ENCODE measurements at regions not wholly inside any gene's neighbourhood (a gene's known extent, or its start where the extent isn't known, plus 50 kb on each side); places are given as distances from the start of the nearest gene placed in this dataset.

DNA sequence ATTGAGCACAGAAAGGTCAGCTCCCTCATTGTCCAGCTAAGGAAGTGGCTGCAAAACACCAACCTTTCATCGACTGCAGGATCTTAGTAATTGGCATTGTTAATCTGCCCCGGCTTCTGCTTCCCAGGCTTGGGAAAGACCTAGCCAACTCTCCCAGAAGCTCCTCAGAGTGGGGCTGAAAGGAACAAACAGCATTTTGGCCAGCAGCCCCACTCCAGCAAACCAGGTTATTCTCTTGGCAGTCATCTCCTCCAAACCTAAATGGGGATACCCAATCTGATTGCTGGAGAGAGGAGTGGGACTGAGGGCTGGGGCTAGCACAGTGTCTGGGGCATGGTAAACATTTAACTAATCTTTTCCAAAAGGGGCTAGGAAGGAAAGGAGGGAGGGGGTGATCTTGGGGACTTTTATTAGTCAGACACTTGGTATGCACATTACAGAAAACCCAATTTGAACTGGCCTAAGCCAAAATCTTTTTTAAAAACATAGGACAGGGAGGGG is 294.4 kb downstream of the MN1 start:
- DNase-seq (ENCODE audit: low read depth) = no peak

DNA sequence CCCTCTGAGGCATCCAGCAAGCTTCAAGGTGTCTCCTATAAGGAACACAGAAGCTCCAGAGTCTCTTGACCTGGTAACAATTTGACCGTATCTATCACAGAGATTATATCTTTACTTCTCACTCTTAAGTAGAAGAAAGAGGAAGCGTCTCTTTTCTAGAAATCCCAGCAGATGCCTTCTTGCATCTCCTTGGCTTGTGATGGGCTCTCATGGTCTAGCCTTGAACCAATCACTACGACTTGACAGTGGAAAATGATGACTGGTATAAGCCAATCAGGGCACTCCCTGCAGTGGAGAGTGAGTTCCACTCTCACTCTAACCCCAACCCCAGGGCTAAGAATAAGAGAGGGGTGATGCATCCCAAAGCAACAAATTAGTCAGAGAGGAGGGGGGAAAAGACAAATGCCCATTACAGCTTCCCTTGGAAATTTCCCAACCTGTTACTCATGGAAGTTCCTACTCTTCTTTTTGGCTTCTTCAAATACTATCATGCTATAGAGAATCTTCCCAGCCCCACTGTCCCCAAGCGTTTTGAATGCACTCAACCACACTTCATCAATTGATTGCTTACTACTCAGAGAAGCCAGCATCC is 293.5 kb downstream of the MN1 start:
- no peak for DNase-seq (ENCODE audit: low read depth)

DNA sequence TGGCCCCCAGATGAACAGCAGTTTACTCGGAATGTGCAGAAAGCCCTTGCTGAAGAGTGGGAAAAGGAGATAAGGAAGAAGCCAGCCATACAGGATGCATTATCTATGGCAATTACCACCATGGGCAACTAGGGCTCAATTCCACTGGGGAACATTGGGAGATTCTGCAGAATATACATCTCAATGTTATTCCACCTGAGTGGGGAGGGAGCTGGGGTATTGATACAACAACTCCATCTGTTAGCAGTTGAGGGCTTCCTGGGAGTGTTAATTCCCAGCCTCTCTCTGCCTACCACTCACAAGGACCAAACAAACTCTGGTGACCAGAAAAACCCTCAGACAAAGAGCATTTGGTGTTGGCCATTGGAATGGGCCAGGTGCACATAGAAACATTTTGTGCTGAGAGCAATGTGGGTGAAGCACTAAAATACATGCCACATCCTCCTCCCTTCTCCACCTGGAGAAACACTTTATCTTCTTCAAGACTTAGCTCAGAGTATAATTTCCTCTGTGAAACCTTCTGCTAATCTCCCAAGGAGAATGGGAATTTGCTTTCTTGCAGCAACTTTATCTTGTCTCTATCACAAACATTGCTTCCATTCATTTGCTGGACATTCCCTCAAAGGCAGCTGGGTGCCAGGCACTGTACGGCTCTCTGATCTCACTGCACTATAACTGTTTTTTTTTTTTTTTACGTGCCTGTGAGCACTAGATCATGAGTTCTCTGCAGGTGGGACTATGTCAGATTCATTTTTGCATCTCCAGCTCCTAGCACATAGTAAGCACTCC is 292.2 kb downstream of the MN1 start:
- no peak for DNase-seq (ENCODE audit: low read depth)

DNA sequence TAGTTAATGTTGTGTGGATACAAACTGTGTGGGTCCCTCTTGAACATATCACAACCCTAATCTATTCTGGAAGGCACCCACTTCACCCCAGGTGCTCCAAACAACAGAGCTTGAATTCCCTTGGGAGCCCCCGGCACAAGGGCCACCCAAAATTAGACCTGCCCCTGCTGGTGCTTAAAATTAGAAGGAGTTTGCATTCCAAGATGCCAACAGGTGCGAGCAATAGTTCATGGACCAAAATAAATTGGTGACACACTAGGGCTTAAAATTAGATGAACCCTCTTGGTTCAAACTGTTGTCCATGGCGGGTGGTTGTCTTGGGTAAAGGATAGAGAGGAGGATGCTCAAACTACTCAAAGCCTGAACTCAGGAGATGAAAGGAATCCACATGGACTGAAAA is 291.5 kb downstream of the MN1 start:
- no peak for DNase-seq (ENCODE audit: low read depth)

DNA sequence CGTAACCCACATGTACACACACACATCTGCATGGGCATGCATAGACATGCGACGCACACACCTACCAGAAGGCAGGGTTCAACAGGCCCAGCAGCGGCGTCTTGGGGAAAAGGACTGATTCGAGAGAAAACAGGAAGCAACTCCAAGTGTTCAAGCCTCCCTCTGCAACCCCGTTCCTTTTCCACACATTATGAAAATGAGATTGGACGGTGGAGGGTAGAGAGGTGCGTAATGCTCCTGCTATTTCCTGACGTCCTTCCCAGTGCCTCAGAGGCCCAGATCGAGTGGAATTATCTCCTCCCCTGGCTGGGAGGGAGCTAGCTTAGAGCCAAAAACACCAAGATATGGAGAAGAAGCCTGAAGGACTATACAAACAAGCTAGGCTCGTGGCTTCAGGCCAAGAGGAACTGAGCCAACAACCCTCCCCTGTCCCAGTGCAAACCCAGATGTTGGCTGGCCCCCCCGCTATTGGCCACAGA is 289.2 kb downstream of the MN1 start:
- DNase-seq (ENCODE audit: low read depth) = no peak

DNA sequence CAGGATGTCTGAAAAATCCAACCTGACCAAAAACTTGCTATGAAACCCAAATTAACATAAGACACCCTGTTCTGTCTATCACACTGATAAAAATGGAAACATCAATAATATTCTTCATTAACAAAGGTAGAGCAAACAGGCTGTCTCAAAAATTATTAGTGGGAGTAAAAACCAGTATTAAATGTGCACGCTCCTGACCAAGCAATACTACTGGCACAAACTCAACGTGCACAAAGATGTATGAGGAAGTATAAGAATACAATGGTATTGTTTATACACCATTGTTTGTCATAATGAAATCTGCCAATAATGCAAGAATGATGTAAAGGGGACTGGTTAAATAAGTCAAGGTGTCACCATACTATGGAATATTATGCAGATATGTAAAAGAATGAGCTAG is 288.5 kb downstream of the MN1 start:
- DNase-seq (ENCODE audit: low read depth) = no peak

DNA sequence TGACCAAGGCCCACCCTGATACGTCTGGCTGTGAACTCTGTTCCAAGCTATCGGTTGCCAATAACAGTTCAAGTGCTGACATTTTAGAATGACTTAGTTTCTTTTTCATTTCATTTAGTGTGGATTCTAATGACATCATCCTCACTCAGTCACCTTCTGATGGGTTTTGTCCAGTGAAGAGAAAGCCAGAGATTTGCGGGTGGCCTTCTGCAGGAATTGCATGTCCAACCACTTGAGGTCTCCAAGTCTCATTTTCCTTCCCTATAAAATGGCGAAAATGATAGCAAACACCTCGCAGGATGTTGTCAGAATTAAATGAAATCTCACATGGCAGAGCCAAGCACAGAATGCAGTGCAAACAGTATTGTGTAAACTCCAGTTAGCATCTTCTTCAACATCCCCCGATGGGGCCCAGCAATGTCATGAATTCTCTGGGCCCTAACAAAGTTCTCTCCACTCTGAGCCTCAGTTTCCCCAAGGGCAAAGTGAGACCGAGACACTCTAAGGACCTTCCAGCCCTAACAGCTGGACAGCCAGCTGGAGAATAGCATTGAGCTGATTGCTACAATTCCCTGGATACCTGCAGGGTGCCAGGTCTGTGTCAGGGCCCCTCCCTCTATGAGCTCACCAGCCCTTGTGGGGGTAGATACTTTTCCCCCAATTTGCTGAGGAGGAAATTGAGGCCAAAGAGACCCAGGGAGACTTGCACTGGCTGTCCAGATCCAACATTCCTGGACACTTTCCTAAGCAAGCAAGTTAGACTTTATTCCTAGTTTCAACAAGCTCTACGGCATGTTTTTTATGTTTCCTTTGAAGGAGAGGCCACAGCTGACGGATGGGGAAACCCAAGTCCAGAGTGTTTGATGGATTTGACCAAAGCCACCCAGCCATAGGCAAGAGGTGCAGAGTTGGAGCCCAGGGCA is 286.7 kb downstream of the MN1 start:
- no peak for DNase-seq (ENCODE audit: low read depth)

DNA sequence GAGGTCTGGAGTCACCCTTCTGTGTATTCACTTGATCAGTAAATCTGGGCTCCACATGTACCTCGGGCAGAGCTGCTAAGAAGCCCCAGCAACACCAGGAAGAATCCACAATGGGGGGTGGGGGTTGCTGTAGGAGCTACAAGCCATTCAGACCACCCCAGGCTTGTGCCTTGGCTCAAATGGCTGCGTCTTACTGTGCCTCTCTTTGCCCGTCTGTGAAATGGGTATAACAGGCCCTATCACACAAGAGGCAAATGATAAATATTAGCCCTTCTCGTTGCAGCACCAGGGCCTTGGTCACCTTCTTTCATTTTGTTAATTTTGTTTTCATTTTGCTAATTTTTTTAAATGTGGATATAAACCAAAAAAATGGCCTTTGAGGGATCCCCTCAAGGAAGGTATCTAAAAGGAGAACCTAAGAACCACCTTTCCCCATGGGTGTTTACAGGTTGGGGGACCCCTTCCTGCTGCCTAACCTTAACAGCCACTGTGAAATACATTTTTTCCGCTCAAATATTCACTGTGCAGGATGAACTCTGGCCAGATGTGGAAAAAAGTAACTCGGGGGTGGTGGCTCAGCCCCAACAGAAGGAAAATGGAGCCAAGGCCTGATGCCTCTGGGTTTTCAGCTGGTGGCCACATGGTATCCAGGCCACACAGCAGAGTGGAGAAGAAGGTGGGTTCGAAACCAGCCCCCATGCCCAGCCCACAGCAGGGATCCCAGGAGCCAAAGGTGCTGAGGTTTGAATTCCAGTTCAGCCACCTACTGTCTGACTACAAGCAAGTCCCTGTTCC is 284.0 kb downstream of the MN1 start:
- DNase-seq (ENCODE audit: low read depth) = no peak

DNA sequence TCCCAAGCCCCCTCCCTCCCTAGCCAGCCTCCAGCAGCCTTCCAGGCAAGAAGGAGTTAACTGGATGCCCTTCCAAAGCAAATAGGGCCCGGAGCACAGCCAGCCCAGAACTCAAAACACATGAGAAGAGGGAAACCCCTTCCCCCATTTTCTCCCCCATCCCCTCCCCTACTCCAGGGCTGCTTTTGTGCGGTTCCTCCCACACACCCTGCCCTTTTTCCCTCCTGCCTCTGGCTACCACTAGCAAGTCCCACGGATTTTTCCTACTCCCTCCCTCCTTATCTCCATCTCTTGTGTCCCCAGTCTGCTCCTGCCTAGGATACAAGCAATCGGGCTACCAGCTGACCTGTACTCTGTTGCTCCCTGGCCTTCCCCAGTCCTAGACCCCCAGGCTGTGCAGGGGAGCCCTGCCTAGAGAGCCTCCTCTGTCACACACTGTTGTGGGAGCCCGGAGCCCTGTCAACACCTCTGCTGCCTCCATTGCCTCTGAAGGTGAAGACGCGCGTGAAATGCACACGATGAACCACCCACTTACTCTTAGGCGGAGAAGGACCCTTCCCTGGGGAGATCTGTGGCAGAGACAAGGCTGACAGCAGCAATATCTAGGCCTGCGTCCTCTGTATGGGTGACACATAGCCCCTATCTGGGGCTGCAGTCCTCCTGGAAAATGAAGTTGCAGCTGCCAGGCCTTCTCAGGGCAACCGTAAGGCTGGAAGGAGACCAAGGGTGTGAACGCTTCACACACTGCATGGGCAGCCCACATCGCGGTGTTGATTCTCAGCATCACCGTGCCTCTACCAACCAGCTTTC is 282.8 kb downstream of the MN1 start:
- DNase-seq (ENCODE audit: low read depth) = no peak

DNA sequence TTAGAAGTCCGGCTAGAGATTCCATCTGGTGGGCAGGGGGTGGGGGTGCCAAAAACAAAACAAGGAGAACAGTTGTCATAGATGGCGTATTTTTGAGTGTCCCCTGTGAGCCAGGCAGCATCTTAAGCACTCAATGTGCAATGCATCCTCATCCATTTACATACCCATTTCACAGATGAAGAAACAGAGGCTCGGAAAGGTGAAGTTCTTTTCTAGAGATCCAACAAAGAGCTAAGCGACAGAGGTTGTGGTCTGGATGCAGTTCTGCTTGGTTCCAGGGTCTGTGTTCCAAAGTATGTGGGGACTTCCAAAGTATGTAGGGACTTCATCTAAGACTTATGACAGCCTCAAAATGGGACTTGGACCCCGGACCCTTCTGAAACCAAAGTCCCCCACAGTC is 277.8 kb downstream of the MN1 start:
- no peak for DNase-seq (ENCODE audit: low read depth)

DNA sequence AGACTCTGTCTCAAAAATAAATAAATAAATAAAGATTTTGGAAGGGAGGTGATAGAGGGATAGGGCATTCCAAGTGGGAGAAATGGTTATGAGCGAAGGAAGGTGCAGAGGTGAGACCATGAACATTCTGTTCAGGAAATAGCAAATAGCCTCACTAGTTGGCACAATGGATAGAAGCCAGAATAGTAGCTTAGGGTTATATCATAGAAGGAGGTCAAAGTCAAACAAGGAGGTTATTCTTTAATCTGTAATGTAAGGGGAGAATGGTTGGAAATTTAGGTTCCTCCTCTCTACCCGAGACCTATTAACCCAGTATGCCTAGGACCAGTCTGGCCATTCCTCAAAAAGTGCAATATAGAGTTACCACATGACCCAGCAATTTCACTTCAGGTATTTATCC is 275.8 kb downstream of the MN1 start:
- no peak for DNase-seq (ENCODE audit: low read depth)

DNA sequence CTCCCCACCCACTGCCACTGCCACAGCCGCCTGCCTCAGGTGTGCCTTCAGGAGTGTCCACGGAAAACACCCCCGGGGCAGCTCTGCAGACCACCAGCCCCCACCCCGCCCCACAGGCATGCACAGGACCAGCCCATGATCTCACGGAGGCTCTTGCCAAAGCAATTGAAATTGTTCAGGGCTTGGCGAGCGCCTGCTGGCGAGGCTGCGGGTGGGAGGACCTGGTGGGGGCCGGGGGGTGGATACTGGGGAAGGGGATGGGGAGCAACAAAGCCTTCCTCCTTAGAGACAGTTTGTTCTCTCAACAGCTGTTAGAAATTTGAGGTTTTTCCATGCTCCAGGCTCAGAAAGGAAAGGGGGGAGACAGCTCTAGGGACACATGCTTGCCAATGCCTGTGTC is 274.7 kb downstream of the MN1 start:
- DNase-seq (ENCODE audit: low read depth) = no peak

DNA sequence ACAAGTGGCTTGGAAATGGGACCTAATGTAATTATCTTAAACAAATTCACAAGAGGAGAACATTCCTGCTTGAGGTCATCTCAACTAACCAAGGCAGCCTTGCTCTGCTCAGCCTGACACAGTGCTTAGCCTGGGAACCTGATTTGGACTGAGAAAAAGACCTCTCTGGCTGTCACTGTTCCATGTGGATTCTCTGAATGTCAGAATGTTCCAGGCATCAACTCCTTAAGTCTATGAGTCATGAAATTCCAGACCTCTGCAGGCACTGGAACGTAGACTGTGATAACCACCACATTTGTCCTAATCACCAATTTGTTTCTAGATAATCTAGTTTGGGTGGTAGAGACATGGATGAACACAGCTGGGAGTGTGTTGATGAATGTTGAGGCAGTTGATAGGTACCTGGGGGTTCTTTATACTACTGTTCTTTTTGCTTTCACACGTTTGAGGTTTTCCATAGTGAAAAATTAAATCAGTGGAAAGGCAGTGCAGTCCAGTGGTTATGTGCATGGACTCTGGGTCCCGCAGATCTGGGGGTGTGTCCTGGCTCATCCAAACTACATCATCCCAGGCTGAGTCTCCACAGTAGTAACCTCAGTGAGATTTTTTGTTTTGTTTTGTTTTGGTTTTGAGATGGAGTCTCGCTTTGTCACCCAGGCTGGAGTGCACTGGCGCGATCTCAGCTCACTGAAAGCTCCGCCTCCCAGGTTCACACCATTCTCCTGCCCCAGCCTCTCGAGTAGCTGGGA is 269.6 kb downstream of the MN1 start:
- no peak for DNase-seq (ENCODE audit: low read depth)

DNA sequence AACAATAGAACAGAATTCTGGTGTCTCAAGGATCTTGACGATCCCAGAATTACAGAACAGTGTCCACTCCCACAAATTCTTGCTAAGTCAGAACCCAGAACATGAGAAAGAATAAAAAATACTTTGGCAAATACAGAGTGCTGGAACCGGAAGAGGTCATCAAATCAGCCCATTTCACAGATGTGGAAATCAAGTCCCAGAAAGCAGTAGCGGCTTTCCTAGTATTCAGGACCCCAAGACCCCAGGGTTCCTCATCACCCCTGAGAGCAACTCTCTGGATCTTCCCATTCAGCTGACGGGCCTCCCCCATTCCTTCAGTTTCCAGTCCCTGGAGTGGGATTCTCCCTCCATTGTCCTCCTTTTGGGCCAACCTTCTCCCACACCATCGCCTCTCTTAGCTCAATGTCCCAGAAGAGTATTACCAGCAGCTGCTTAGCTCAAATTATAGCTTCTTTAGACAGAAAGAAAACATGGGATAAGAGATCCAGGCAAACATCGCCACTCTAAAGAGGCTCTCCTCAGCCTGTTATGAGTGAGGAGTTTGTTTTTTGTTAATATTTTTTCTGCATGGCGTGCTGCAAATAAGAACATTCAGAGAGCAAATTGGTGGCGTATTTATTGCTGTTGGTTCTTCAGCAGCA is 268.3 kb downstream of the MN1 start:
- DNase-seq (ENCODE audit: low read depth) = no peak

DNA sequence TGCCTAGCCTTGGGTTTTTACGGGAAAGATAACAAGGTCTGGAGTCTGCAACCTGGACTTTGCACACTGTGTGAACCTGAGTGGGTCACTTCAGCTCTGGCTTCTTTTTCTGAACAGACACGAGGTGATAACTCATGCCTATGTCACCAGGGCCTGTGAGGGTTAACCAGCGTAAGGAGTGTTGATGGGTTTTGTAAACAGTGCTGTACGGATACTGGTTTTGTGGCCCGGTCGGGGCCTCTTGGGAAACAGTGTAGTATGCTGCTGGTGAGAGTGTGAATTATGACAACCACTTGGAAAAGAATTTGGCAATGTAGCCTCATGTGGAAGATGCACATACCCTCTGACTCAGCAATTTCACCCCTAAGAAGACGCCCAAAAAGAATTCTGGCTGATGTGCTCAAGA is 266.8 kb downstream of the MN1 start:
- no peak for DNase-seq (ENCODE audit: low read depth)

DNA sequence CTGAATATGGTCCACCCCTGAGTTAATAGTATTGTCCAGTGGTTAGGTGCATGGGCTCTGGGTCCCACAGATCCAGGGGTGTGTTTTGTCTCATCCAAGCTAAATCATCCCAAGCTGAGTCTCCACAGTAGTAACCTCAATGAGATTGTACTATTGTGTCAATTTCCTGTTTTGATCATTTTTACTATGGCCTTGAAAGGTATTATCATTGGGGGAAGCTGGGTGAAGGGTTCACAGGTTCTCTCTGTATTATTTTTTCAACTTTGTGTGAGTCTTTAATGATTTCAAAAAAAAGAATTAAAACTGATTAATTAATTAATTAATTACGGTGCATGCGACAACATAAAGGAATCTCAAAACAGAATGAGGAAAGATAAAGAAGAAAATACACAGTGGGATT is 266.1 kb downstream of the MN1 start:
- no peak for DNase-seq (ENCODE audit: low read depth)

DNA sequence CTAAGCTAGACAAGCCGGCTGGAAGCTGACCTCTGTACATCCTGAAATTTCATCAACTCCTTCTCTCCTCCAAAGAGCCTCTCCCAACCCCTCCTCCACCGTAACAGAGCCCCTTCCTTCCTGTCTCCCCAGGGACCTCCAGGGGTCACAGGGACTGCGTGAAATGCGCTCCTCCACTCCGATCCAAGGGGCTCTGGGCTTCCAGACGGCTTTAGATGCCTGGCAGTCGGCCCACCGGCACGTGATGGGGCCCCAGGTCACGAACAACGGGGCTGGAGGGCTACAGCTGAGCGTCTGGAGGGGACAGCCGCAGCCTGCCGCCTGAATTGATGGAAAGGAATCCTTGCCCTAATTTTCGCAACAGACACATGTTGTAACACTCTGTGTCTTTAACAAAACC is 264.1 kb downstream of the MN1 start:
- DNase-seq (ENCODE audit: low read depth) = no peak

DNA sequence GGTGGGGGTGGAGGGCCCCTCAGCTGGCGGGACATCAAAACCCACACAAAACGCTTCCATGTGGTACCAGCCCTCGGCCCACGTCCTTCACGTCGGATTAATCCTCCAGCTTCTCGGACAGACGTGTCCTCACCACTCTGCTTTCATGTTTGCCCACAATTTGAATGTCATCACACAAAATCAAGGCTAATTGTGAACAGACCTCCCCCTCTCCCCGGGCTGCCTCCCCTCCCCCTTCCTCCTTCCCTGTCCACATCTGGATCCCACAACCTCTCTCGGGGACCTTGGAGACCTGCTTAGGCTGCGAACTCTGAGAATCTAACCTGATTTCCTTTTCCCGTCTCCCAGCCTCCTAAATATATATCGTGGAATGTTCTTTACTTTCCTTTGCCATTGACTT is 262.9 kb downstream of the MN1 start:
- DNase-seq (ENCODE audit: low read depth) = no peak

DNA sequence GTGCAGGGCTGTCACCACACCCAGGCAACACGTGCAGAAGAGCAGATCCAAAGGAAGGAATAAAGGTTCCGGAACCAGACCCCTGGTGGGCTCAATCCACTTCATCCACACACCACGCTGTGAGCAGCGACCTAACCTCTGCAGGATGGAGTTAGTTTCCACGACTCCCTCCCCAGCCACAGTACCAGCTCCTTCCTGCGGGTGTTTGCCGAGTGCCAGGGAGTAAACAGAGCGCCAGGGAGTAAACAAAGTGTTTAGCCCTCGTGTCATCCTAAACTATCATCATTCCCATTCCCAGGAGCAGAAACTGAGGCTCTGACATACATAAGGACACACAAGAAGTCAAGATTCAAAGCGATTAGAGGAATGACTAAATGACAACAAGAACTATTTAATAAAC is 261.3 kb downstream of the MN1 start:
- DNase-seq (ENCODE audit: low read depth) = no peak

Data from stimulated activated CD8-positive, alpha-beta memory T cell treated with anti-CD3 and anti-CD28 coated beads, Interleukin-4, amount 100 ng/mL, for 24 hours (primary cell).